SK-N-SH (cell line): ENCODE measurements at regions not wholly inside any gene's neighbourhood (a gene's known extent, or its start where the extent isn't known, plus 50 kb on each side); places are given as distances from the start of the nearest gene placed in this dataset.

Experiments
- CTCF ChIA-PET: fragments of 300-600, 350-600 bp; formaldehyde crosslinking; extraction: SDS; loops from one replicate; lab custom pipeline; 2021; lab: Yijun Ruan, JAX
- POLR2A ChIA-PET: fragments of 350-600 bp; sonication (Branson Sonifier 250); formaldehyde crosslinking; extraction: SDS; loops from one replicate; lab custom pipeline; 2020; ENCODE audit warnings: antibody characterized with exemption, inconsistent platforms; lab: Yijun Ruan, JAX
- DNase-seq: peaks from one replicate; pipeline ENCODE4 v3.0.0; 2012
- H2AFZ ChIP-seq: fragments of 200-600 bp; sonication (generic); 2 replicates; pipeline ENCODE4 v1.8.1; 2016; ENCODE audit warnings: antibody characterized with exemption, mild to moderate bottlenecking, low read depth
- H3F3A ChIP-seq: fragments of 200-600 bp; sonication (generic); replicated peaks from 2 replicates; pipeline ENCODE3; 2016; ENCODE audit warnings: antibody characterized with exemption, mild to moderate bottlenecking; ENCODE audit not compliant: insufficient read depth
- H3K27ac ChIP-seq, 2 experiments: fragments of 200-500 bp in 1 of 2; fragments of 200-600 bp in 1 of 2; sonication (Bioruptor generic) in 1 of 2; sonication (generic), shearing (Covaris generic) in 1 of 2; 2 replicates each; pipeline versions ENCODE4 v1.5.1 to v1.6.1; 2014 to 2016; ENCODE audit warnings: low read depth in 2 of 2, inconsistent platforms in 1 of 2, low read length in 1 of 2, mild to moderate bottlenecking in 1 of 2, mixed read lengths in 1 of 2
- H3K27me3 ChIP-seq: fragments of 200-600 bp; sonication (generic), shearing (Covaris generic); 2 replicates; pipeline ENCODE4 v1.6.1; 2016; ENCODE audit warnings: mixed run types; ENCODE audit not compliant: insufficient read depth
- H3K36me3 ChIP-seq, 2 experiments: fragments of 200-500 bp in 1 of 2; fragments of 200-600 bp in 1 of 2; sonication (Bioruptor generic) in 1 of 2; sonication (generic) in 1 of 2; replicated peaks in 1 of 2; 2 replicates each; pipeline versions ENCODE3 to v1.5.1; 2014 to 2016; ENCODE audit warnings: low read length in 1 of 2, mild to moderate bottlenecking in 1 of 2; ENCODE audit not compliant: insufficient read depth in 2 of 2, control insufficient read depth in 1 of 2
- H3K4me1 ChIP-seq, 2 experiments: fragments of 200-500 bp in 1 of 2; fragments of 200-600 bp in 1 of 2; sonication (Bioruptor generic) in 1 of 2; sonication (generic), shearing (Covaris generic) in 1 of 2; 2 replicates each; pipeline versions ENCODE4 v1.5.1 to v1.6.1; 2014 to 2016; ENCODE audit warnings: low read depth in 1 of 2, low read length in 1 of 2, mixed run types in 1 of 2; ENCODE audit not compliant: insufficient read depth in 2 of 2, control insufficient read depth in 1 of 2
- H3K4me2 ChIP-seq: fragments of 200-600 bp; sonication (generic), shearing (Covaris generic); 2 replicates; pipeline ENCODE4 v1.6.1; 2017; ENCODE audit warnings: mixed run types
- H3K4me3 ChIP-seq, 2 experiments: fragments of 200-500 bp in 1 of 2; fragments of 200-600 bp in 1 of 2; sonication (Bioruptor generic) in 1 of 2; sonication (generic), shearing (Covaris generic) in 1 of 2; 2 replicates each; pipeline versions ENCODE4 v1.5.1 to v1.8.1; 2014 to 2016; ENCODE audit warnings: low read depth in 2 of 2, inconsistent platforms in 1 of 2, low read length in 1 of 2, mild to moderate bottlenecking in 1 of 2, mixed read lengths in 1 of 2, moderate library complexity in 1 of 2
- H3K79me2 ChIP-seq: fragments of 200-600 bp; sonication (generic); 2 replicates; pipeline ENCODE4 v1.8.1; 2017; ENCODE audit warnings: mild to moderate bottlenecking; ENCODE audit not compliant: insufficient read depth
- H3K9ac ChIP-seq: fragments of 200-600 bp; sonication (generic); 2 replicates; pipeline ENCODE4 v1.6.1; 2017; ENCODE audit warnings: mixed run types
- H3K9me2 ChIP-seq: fragments of 200-600 bp; sonication (generic); 2 replicates; pipeline ENCODE4 v1.6.1; 2017; ENCODE audit warnings: mixed run types
- H3K9me3 ChIP-seq: fragments of 200-600 bp; sonication (generic); 2 replicates; pipeline ENCODE4 v1.6.1; 2017; ENCODE audit warnings: mixed run types, mild to moderate bottlenecking, moderate library complexity
- H4K20me1 ChIP-seq: fragments of 200-600 bp; sonication (generic); 2 replicates; pipeline ENCODE4 v1.6.1; 2017; ENCODE audit warnings: mild to moderate bottlenecking, mixed run types; ENCODE audit not compliant: insufficient read depth
- ELF1 ChIP-seq: IDR thresholded peaks from 2 replicates; pipeline ENCODE4 v1.4.0; 2012
- EP300 ChIP-seq, 2 experiments: IDR thresholded peaks; 2 replicates each; pipeline versions ENCODE4 v1.4.0 to v1.6.1; 2012; ENCODE audit warnings: borderline replicate concordance in 1 of 2, low read depth in 1 of 2, low read length in 1 of 2
- GABPA ChIP-seq: IDR thresholded peaks from 2 replicates; pipeline ENCODE4 v1.4.0; 2012; ENCODE audit warnings: low read depth, mild to moderate bottlenecking
- GATA2 ChIP-seq: sonication (generic); formaldehyde crosslinking; IDR thresholded peaks from 2 replicates; pipeline ENCODE4 v1.5.0; 2020; ENCODE audit warnings: mild to moderate bottlenecking, missing genetic modification reagents
- JUND ChIP-seq: IDR thresholded peaks from 2 replicates; pipeline ENCODE4 v1.4.0; 2012
- NFIC ChIP-seq: IDR thresholded peaks from 2 replicates; pipeline ENCODE4 v1.4.0; 2012; ENCODE audit warnings: borderline replicate concordance
- RCOR1 ChIP-seq: fragments of 150-350 bp; IDR thresholded peaks from 2 replicates; pipeline ENCODE4 v1.6.1; 2017; ENCODE audit warnings: antibody characterized with exemption, low read length
- RFX5 ChIP-seq: IDR thresholded peaks from 2 replicates; pipeline ENCODE4 v1.6.1; 2012; ENCODE audit warnings: mild to moderate bottlenecking, improper control_type of control experiment, low read length
- SMC3 ChIP-seq: IDR thresholded peaks from 2 replicates; pipeline ENCODE4 v1.6.1; 2012; ENCODE audit warnings: low read depth, low read length, improper control_type of control experiment
- TCF12 ChIP-seq: IDR thresholded peaks from 2 replicates; pipeline ENCODE4 v1.4.0; 2012
- TEAD4 ChIP-seq: IDR thresholded peaks from 2 replicates; pipeline ENCODE4 v1.4.0; 2012; ENCODE audit warnings: mild to moderate bottlenecking, borderline replicate concordance; ENCODE audit not compliant: insufficient read depth
- WGBS: methylation state at CpG from one replicate; pipeline ENCODE4 v1.1.6; 2017; ENCODE audit warnings: low lambda C conversion rate; 5-methylcytosine and 5-hydroxymethylcytosine counted together
- TF ChIP-seq, protein P1 (sequence below): fragments of 150-350 bp; IDR thresholded peaks from 2 replicates; pipeline ENCODE4 v1.6.1; 2017; ENCODE audit warnings: antibody characterized with exemption, low read length, low read depth, borderline replicate concordance
- TF ChIP-seq, protein P2 (sequence below): IDR thresholded peaks from 2 replicates; pipeline ENCODE4 v1.6.1; 2012; ENCODE audit warnings: mild to moderate bottlenecking, low read depth, low read length, moderate library complexity
- TF ChIP-seq, protein P3 (sequence below): fragments of 200-600 bp; sonication (generic); IDR thresholded peaks from 2 replicates; pipeline ENCODE4 v1.6.1; 2017; ENCODE audit warnings: antibody characterized with exemption, mild to moderate bottlenecking, moderate library complexity
- TF ChIP-seq, protein P4 (sequence below): IDR thresholded peaks from 2 replicates; pipeline ENCODE4 v1.4.0; 2012; ENCODE audit warnings: low read depth, borderline replicate concordance

DNA sequence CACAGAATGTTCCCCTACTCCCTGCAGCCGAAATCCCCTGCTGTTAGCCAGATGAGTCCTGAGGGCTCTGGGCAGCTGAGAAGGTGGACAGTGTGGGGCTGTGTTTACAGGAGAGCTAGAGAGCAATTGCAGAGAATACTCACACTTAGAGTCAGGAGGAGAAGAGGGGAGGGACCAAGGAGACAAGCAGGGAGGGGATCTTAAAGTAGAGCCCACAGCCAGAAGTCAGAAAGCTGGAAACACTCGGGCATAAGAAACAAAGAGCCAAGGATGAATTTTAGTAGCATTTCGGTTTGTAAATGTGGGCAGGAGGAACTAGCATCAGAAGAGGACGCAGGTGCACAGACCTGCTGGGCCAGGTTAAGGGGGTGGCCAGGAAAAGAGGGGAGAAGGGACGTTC lies 1435.9 kb downstream of the BRD1 start:
- Histone ChIP-seq H3K79me2 (no peaks in the 10 kb centered on the region), H3K36me3 (no peaks in the 10 kb centered on the region), H3K4me1 (no peaks in the 10 kb centered on the region), H4K20me1 (no peaks in the 10 kb centered on the region), H3K4me3 (no peak overlapping the region), H3K9me2 (no peaks in the 10 kb centered on the region), H3K27ac (no peak overlapping the region), H2AFZ (no peak overlapping the region), H3F3A (no peaks in the 10 kb centered on the region), H3K27me3 (peaks cover 2% of the 10 kb centered on the region), H3K4me2 (no peak overlapping the region), H3K9me3 (no peaks in the 10 kb centered on the region), H3K9ac (no peak overlapping the region)
- no peak for DNase-seq
- CTCF ChIA-PET: no interaction called here
- WGBS: 12% methylated on average over 5 of the region's 5 CpGs
- POLR2A ChIA-PET: no interaction called here
- TF ChIP-seq RCOR1 (no peak), NFIC (no peak), GABPA (no peak), JUND (no peak), EP300 (IDR thresholded peaks at IDR 0.05; ENCODE audit: borderline replicate concordance in 1 of 2, low read depth in 1 of 2, low read length in 1 of 2) (no peak), TCF12 (no peak), ELF1 (no peak), TEAD4 (no peak), SMC3 (no peak), GATA2 (CRISPR knock-in tag) (no peak), RFX5 (no peak)
- TF ChIP-seq, protein P1, sequence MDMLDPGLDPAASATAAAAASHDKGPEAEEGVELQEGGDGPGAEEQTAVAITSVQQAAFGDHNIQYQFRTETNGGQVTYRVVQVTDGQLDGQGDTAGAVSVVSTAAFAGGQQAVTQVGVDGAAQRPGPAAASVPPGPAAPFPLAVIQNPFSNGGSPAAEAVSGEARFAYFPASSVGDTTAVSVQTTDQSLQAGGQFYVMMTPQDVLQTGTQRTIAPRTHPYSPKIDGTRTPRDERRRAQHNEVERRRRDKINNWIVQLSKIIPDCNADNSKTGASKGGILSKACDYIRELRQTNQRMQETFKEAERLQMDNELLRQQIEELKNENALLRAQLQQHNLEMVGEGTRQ: no peak
- TF ChIP-seq, protein P2, sequence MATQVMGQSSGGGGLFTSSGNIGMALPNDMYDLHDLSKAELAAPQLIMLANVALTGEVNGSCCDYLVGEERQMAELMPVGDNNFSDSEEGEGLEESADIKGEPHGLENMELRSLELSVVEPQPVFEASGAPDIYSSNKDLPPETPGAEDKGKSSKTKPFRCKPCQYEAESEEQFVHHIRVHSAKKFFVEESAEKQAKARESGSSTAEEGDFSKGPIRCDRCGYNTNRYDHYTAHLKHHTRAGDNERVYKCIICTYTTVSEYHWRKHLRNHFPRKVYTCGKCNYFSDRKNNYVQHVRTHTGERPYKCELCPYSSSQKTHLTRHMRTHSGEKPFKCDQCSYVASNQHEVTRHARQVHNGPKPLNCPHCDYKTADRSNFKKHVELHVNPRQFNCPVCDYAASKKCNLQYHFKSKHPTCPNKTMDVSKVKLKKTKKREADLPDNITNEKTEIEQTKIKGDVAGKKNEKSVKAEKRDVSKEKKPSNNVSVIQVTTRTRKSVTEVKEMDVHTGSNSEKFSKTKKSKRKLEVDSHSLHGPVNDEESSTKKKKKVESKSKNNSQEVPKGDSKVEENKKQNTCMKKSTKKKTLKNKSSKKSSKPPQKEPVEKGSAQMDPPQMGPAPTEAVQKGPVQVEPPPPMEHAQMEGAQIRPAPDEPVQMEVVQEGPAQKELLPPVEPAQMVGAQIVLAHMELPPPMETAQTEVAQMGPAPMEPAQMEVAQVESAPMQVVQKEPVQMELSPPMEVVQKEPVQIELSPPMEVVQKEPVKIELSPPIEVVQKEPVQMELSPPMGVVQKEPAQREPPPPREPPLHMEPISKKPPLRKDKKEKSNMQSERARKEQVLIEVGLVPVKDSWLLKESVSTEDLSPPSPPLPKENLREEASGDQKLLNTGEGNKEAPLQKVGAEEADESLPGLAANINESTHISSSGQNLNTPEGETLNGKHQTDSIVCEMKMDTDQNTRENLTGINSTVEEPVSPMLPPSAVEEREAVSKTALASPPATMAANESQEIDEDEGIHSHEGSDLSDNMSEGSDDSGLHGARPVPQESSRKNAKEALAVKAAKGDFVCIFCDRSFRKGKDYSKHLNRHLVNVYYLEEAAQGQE: no peak
- TF ChIP-seq, protein P3, sequence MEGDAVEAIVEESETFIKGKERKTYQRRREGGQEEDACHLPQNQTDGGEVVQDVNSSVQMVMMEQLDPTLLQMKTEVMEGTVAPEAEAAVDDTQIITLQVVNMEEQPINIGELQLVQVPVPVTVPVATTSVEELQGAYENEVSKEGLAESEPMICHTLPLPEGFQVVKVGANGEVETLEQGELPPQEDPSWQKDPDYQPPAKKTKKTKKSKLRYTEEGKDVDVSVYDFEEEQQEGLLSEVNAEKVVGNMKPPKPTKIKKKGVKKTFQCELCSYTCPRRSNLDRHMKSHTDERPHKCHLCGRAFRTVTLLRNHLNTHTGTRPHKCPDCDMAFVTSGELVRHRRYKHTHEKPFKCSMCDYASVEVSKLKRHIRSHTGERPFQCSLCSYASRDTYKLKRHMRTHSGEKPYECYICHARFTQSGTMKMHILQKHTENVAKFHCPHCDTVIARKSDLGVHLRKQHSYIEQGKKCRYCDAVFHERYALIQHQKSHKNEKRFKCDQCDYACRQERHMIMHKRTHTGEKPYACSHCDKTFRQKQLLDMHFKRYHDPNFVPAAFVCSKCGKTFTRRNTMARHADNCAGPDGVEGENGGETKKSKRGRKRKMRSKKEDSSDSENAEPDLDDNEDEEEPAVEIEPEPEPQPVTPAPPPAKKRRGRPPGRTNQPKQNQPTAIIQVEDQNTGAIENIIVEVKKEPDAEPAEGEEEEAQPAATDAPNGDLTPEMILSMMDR: no peak
- TF ChIP-seq, protein P4, sequence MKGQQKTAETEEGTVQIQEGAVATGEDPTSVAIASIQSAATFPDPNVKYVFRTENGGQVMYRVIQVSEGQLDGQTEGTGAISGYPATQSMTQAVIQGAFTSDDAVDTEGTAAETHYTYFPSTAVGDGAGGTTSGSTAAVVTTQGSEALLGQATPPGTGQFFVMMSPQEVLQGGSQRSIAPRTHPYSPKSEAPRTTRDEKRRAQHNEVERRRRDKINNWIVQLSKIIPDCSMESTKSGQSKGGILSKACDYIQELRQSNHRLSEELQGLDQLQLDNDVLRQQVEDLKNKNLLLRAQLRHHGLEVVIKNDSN: no peak
